H1 (cell line): ENCODE measurements at regions not wholly inside any gene's neighbourhood (a gene's known extent, or its start where the extent isn't known, plus 50 kb on each side); places are given as distances from the start of the nearest gene placed in this dataset.

Experiments
- CTCF ChIA-PET: fragments of 300-600 bp; sonication (Branson Sonifier 250); formaldehyde crosslinking; loops from one replicate; lab custom pipeline; 2021; ENCODE audit not compliant: partially characterized antibody; lab: Charles Lee
- POLR2A ChIA-PET: fragments of 300-600 bp; sonication (Branson Sonifier 250); formaldehyde crosslinking; loops from one replicate; lab custom pipeline; 2021; ENCODE audit warnings: inconsistent platforms; ENCODE audit not compliant: partially characterized antibody; lab: Charles Lee
- DNase-seq, 2 experiments: peaks; one replicate each; pipeline versions ENCODE4 v3.0.0 to v3.0.0-alpha.2; 2010 to 2022; ENCODE audit warnings: low spot score in 2 of 2, low read depth in 1 of 2, mixed read lengths in 1 of 2
- FAIRE-seq: peaks from 2 replicates; lab custom pipeline; 2011; peaks lifted over from hg19 to GRCh38; lab: Jason Lieb, UNC
- H2AFZ ChIP-seq: 2 replicates; pipeline ENCODE4 v1.8.1; 2012; ENCODE audit warnings: low read length, inconsistent platforms
- H2AK5ac ChIP-seq: 2 replicates; pipeline ENCODE4 v1.6.1; 2013; ENCODE audit warnings: low read depth, low read length
- H2BK120ac ChIP-seq: replicated peaks from 2 replicates; pipeline ENCODE3; 2013; ENCODE audit warnings: low read depth, low read length, inconsistent platforms
- H2BK12ac ChIP-seq: 2 replicates; pipeline ENCODE4 v1.6.1; 2013; ENCODE audit warnings: low read depth, low read length
- H2BK15ac ChIP-seq: 2 replicates; pipeline ENCODE4 v1.6.1; 2013; ENCODE audit warnings: low read length
- H2BK20ac ChIP-seq: 2 replicates; pipeline ENCODE4 v1.6.1; 2013; ENCODE audit warnings: low read length
- H2BK5ac ChIP-seq: 2 replicates; pipeline ENCODE4 v1.6.1; 2013; ENCODE audit warnings: low read depth, low read length
- H3K14ac ChIP-seq: 2 replicates; pipeline ENCODE4 v1.6.1; 2013; ENCODE audit warnings: inconsistent platforms; ENCODE audit not compliant: insufficient read length
- H3K18ac ChIP-seq: 2 replicates; pipeline ENCODE4 v1.6.1; 2013; ENCODE audit warnings: low read length; ENCODE audit errors: extremely low read depth
- H3K23ac ChIP-seq: 2 replicates; pipeline ENCODE4 v1.6.1; 2013; ENCODE audit warnings: inconsistent platforms; ENCODE audit not compliant: insufficient read length
- H3K23me2 ChIP-seq: 2 replicates; pipeline ENCODE4 v1.6.1; 2013; ENCODE audit warnings: low read depth, low read length
- H3K27ac ChIP-seq: 2 replicates; pipeline ENCODE4 v1.6.1; 2011; ENCODE audit warnings: low read depth, low read length, inconsistent platforms
- H3K27me3 ChIP-seq, 4 experiments: replicated peaks in 1 of 4; 1 replicate in 1 of 4; 2 replicates in 3 of 4; pipeline versions ENCODE4 v1.6.1 to v1.8.1; 2011 to 2013; ENCODE audit warnings: low read length in 3 of 4, mild to moderate bottlenecking in 3 of 4, inconsistent platforms in 2 of 4, mixed read lengths in 2 of 4, moderate library complexity in 1 of 4; ENCODE audit not compliant: control insufficient read depth in 3 of 4, insufficient read depth in 3 of 4; ENCODE audit errors: extremely low read depth in 1 of 4
- H3K36me3 ChIP-seq, 4 experiments: 2 replicates each; pipeline versions ENCODE4 v1.6.1 to v1.8.1; 2011 to 2013; ENCODE audit warnings: mild to moderate bottlenecking in 4 of 4, low read length in 3 of 4, moderate library complexity in 2 of 4, control low read depth in 1 of 4, inconsistent platforms in 1 of 4; ENCODE audit not compliant: insufficient read depth in 4 of 4, control insufficient read depth in 2 of 4
- H3K4ac ChIP-seq: replicated peaks from 2 replicates; pipeline ENCODE3; 2013; ENCODE audit warnings: low read length, low read depth, mixed read lengths, inconsistent platforms; ENCODE audit not compliant: insufficient read length
- H3K4me1 ChIP-seq, 4 experiments: replicated peaks in 1 of 4; 1 replicate in 1 of 4; 2 replicates in 3 of 4; pipeline versions ENCODE4 v1.6.1 to v1.8.1; 2011 to 2013; ENCODE audit warnings: low read length in 3 of 4, inconsistent platforms in 2 of 4, mixed read lengths in 1 of 4; ENCODE audit not compliant: insufficient read depth in 4 of 4, control insufficient read depth in 3 of 4
- H3K4me2 ChIP-seq, 2 experiments: 2 replicates each; pipeline versions ENCODE4 v1.6.1 to v1.8.1; 2011 to 2013; ENCODE audit warnings: low read depth in 2 of 2, low read length in 2 of 2, control low read depth in 1 of 2, inconsistent platforms in 1 of 2, mild to moderate bottlenecking in 1 of 2; ENCODE audit not compliant: insufficient read depth in 1 of 2
- H3K4me3 ChIP-seq, 4 experiments: fragments of 200-600, 300-600 bp in 1 of 4; sonication (generic), shearing (Covaris generic), sonication (Bioruptor Twin) in 1 of 4; 2 replicates each; pipeline versions ENCODE4 v1.5.1 to v1.8.1; 2011 to 2016; ENCODE audit warnings: low read length in 4 of 4, low read depth in 3 of 4, control low read depth in 2 of 4, inconsistent platforms in 2 of 4, mild to moderate bottlenecking in 2 of 4, mixed read lengths in 1 of 4, moderate library complexity in 1 of 4; ENCODE audit not compliant: insufficient read depth in 2 of 4; ENCODE audit errors: extremely low read depth in 1 of 4
- H3K56ac ChIP-seq: replicated peaks from 2 replicates; pipeline ENCODE3; 2013; ENCODE audit warnings: low read depth, mild to moderate bottlenecking, mixed read lengths, low read length, inconsistent platforms; ENCODE audit not compliant: insufficient read length
- H3K79me1 ChIP-seq: 2 replicates; pipeline ENCODE4 v1.6.1; 2013; ENCODE audit warnings: low read depth, low read length, control low read depth
- H3K79me2 ChIP-seq, 2 experiments: 2 replicates each; pipeline versions ENCODE4 v1.6.1 to v1.8.1; 2012 to 2013; ENCODE audit warnings: low read length in 2 of 2, mild to moderate bottlenecking in 2 of 2, inconsistent platforms in 1 of 2; ENCODE audit not compliant: insufficient read depth in 2 of 2, control insufficient read depth in 1 of 2
- H3K9ac ChIP-seq, 4 experiments: replicated peaks in 1 of 4; 1 replicate in 1 of 4; 2 replicates in 3 of 4; pipeline versions ENCODE4 v1.6.1 to v1.8.1; 2011 to 2013; ENCODE audit warnings: low read depth in 3 of 4, low read length in 3 of 4, control low read depth in 2 of 4, mild to moderate bottlenecking in 2 of 4, moderate library complexity in 2 of 4, inconsistent platforms in 1 of 4; ENCODE audit errors: extremely low read depth in 1 of 4
- H3K9me3 ChIP-seq, 2 experiments: 2 replicates each; pipeline versions ENCODE4 v1.6.1 to v1.8.1; 2012 to 2013; ENCODE audit warnings: mild to moderate bottlenecking in 2 of 2, moderate library complexity in 2 of 2, control low read depth in 1 of 2, inconsistent platforms in 1 of 2, low read depth in 1 of 2, low read length in 1 of 2, mixed read lengths in 1 of 2; ENCODE audit not compliant: insufficient read depth in 2 of 2
- H4K20me1 ChIP-seq, 2 experiments: replicated peaks in 1 of 2; 2 replicates each; pipeline versions ENCODE3 to v1.8.1; 2011 to 2013; ENCODE audit warnings: inconsistent platforms in 2 of 2, low read length in 2 of 2, mild to moderate bottlenecking in 1 of 2; ENCODE audit not compliant: insufficient read depth in 2 of 2, control insufficient read depth in 1 of 2
- H4K5ac ChIP-seq: 2 replicates; pipeline ENCODE4 v1.6.1; 2013; ENCODE audit warnings: low read length, low read depth, mixed read lengths, inconsistent platforms; ENCODE audit not compliant: insufficient read length
- H4K8ac ChIP-seq: 2 replicates; pipeline ENCODE4 v1.8.0; 2013; ENCODE audit warnings: mild to moderate bottlenecking, moderate library complexity, low read length, inconsistent platforms; ENCODE audit not compliant: insufficient read depth; ENCODE audit errors: extremely low read depth
- H4K91ac ChIP-seq: replicated peaks from 2 replicates; pipeline ENCODE3; 2013; ENCODE audit warnings: low read length, mixed read lengths, inconsistent platforms; ENCODE audit not compliant: insufficient read length
- WGBS, 2 experiments: shearing (Covaris generic) in 1 of 2; methylation state at CpG; one replicate each; pipeline versions ENCODE4 v1.1.6 to v1.1.7; 2013 to 2015; ENCODE audit warnings: low lambda C conversion rate in 2 of 2, mixed read lengths in 2 of 2, inconsistent platforms in 1 of 2, low coverage in 1 of 2, missing lambda C conversion rate in 1 of 2; ENCODE audit not compliant: insufficient replicate concordance in 2 of 2, insufficient coverage in 1 of 2, insufficient read length in 1 of 2; ENCODE audit errors: extremely low coverage in 1 of 2, missing lambda C conversion rate in 1 of 2; 5-methylcytosine and 5-hydroxymethylcytosine counted together
- TF ChIP-seq, protein P1 (sequence below): IDR thresholded peaks from 2 replicates; pipeline ENCODE4 v1.6.1; 2012; ENCODE audit warnings: inconsistent platforms
- TF ChIP-seq, protein P2 (sequence below): IDR thresholded peaks from 2 replicates; pipeline ENCODE4 v1.6.1; 2011; ENCODE audit warnings: low read depth, mild to moderate bottlenecking, low read length; ENCODE audit not compliant: insufficient read depth

DNA sequence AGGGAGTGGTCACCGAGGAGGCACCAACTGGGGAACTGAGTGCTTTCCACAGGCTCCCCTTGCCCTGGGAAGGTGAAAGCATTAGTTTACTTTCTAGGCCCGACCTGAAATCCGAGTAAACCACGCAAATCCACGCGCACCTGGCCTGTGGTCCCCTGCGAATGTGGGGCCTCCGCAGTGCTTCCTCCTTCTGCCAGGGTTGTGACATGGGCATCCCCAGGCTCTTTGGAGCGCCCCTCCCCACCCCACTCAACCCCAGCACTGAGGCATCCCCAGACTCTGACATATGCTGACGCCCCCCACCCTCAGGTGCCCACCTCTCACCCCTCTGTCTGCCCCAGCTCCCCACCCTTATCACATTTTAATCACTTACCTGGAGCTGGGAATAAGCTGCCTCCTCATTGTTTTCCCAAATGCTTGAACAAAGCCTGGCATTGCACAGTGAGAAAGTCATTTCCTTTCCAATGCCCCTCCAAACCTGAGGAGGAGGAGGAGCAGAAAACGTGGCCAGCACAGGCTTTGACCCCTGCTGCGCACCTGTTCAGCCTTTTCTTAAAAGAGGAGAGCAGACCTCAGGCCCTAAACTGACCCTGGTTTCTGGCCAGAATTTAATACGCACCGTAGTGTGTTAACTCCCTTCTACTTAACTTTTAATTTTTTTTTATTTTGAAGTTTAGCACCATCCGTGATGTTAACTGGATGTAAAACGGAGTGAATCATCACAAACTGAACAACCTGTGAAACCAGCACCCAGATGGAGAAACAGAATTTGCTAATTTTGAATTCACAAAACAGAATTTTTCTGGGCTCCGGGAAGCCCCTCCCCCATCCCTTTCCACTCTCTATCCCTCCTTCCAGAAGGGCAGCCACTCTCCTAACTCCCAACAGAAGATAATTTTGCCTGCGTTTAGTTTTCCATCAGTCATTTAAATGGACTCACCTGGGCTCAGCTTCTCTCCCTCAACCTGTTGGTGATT, 129.4 kb downstream of the WDR11 start:
- Histone ChIP-seq H2AK5ac (no peak overlapping the region), H2BK5ac (peak overlapping the region; percentile 63; the same call in 1 of the 2 replicates), H4K91ac (no peak overlapping the region), H2BK15ac (no peak overlapping the region), H3K9ac (no peak overlapping the region), H3K56ac (no peak overlapping the region), H3K4me1 (peaks cover 15 to 27% (median 19%) of the 10 kb centered on the region in 4 experiments), H2BK12ac (peak overlapping the region; percentile 72; the same call in 1 of the 2 replicates), H3K79me1 (no peaks in the 10 kb centered on the region), H3K4ac (no peak overlapping the region), H2BK120ac (no peak overlapping the region), H2AFZ (no peak overlapping the region), H3K23ac (no peak overlapping the region), H4K8ac (no peak overlapping the region), H3K27ac (no peak overlapping the region), H3K79me2 (no peaks in the 10 kb centered on the region), H3K36me3 (no peaks in the 10 kb centered on the region), H3K27me3 (peaks cover 2 to 21% (median 20%) of the 10 kb centered on the region in 4 experiments), H3K14ac (no peak overlapping the region), H2BK20ac (peak overlapping the region; percentile 1; the same call in 1 of the 2 replicates), H3K4me2 (peak overlapping the region; percentile 81 to 93), H4K5ac (no peak overlapping the region), H3K23me2 (peaks cover 5% of the 10 kb centered on the region), H3K18ac (peak overlapping the region; percentile 4; the same call in 1 of the 2 replicates), H3K9me3 (peaks cover 2 to 4% of the 10 kb centered on the region in 2 experiments; a peak in 2 of 4 replicates), H4K20me1 (no peaks in the 10 kb centered on the region), H3K4me3 (peak overlapping the region; percentile 12 to 53 (median 38); a peak in 5 of 8 replicates)
- ChIA-PET CTCF (interaction anchor here (1.7 to 3.9 kb wide), 2 partner anchors 17 to 90 kb away, joined by 4 to 15 read pairs; no protein-coding TSS in a partner anchor), POLR2A (interaction anchor here (1.6 to 1.8 kb wide), 2 partner anchors 8 kb away, joined by 4 to 5 read pairs; no protein-coding TSS in a partner anchor)
- TF ChIP-seq, protein P1, sequence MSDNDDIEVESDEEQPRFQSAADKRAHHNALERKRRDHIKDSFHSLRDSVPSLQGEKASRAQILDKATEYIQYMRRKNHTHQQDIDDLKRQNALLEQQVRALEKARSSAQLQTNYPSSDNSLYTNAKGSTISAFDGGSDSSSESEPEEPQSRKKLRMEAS: peak; percentile 42
- TF ChIP-seq, protein P2, sequence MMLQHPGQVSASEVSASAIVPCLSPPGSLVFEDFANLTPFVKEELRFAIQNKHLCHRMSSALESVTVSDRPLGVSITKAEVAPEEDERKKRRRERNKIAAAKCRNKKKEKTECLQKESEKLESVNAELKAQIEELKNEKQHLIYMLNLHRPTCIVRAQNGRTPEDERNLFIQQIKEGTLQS: no peak
- FAIRE-seq (no peak), DNase-seq (no peak)
- WGBS, 2 experiments: 34% methylated on average over 11 of the region's 18 CpGs; no CpG with 5 or more reads in 1 of the 2 experiments
